B cell (primary cell): ENCODE measurements at regions not wholly inside any gene's neighbourhood (a gene's known extent, or its start where the extent isn't known, plus 50 kb on each side); places are given as distances from the start of the nearest gene placed in this dataset.

Experiments used
- ATAC-seq: fragments of 200-7000 bp; cut with Tn5 transposase; one replicate; pipeline ENCODE4 v1.10.0; 2021; ENCODE audit warnings: low read depth, mild to moderate bottlenecking, moderate number of reproducible peaks, moderate library complexity
- CTCF ChIA-PET: fragments of 350-600 bp; sonication (Branson Sonifier 250); formaldehyde crosslinking; loops from one replicate; lab custom pipeline; 2021; ENCODE audit warnings: antibody characterized with exemption, inconsistent platforms; lab: Charles Lee
- POLR2A ChIA-PET: fragments of 350-600 bp; sonication (Branson Sonifier 250); formaldehyde crosslinking; loops from one replicate; lab custom pipeline; 2021; ENCODE audit warnings: antibody characterized with exemption; lab: Charles Lee
- DNase-seq: peaks from one replicate; pipeline ENCODE4 v3.0.0; 2013
- H2AFZ ChIP-seq: 2 replicates; pipeline ENCODE4 v1.6.1; 2012; ENCODE audit warnings: mild to moderate bottlenecking, low read depth, low read length; ENCODE audit not compliant: insufficient read depth, poor library complexity, severe bottlenecking
- H3K27ac ChIP-seq, 2 donors: 1 replicate in 1 of 2; 2 replicates in 1 of 2; pipeline ENCODE4 v1.5.1; 2012 to 2013; ENCODE audit warnings: low read length in 2 of 2, mild to moderate bottlenecking in 2 of 2, moderate library complexity in 1 of 2
- H3K27me3 ChIP-seq, 4 experiments: fragments of 200-600 bp in 1 of 4; sonication (generic) in 1 of 4; replicated peaks in 1 of 4; 1 replicate in 2 of 4; 2 replicates in 2 of 4; pipeline versions ENCODE4 v1.6.1 to v1.7.0; 2013 to 2016; ENCODE audit warnings: low read length in 3 of 4, mild to moderate bottlenecking in 2 of 4, mixed read lengths in 1 of 4, moderate library complexity in 1 of 4; ENCODE audit not compliant: insufficient read depth in 4 of 4, control insufficient read depth in 3 of 4; ENCODE audit errors: control extremely low read depth in 1 of 4
- H3K36me3 ChIP-seq, 2 experiments: replicated peaks in 1 of 2; 1 replicate in 1 of 2; 2 replicates in 1 of 2; pipeline versions ENCODE4 v1.6.1 to v1.7.1; 2013; ENCODE audit warnings: low read length in 1 of 2; ENCODE audit not compliant: insufficient read depth in 2 of 2, control insufficient read depth in 1 of 2; ENCODE audit errors: control extremely low read depth in 1 of 2, extremely low read depth in 1 of 2
- H3K4me1 ChIP-seq, 2 donors: fragments of 200-600 bp in 1 of 2; sonication (generic) in 1 of 2; 1 replicate in 1 of 2; 2 replicates in 1 of 2; pipeline versions ENCODE4 v1.5.1 to v1.6.1; 2013 to 2017; ENCODE audit warnings: low read length in 2 of 2; ENCODE audit not compliant: control insufficient read depth in 2 of 2, insufficient read depth in 2 of 2
- H3K4me2 ChIP-seq: replicated peaks from 2 replicates; pipeline ENCODE3; 2012; ENCODE audit warnings: mild to moderate bottlenecking, low read depth, low read length; ENCODE audit not compliant: poor library complexity, severe bottlenecking
- H3K4me3 ChIP-seq, 5 experiments: fragments of 200-600 bp in 1 of 5; sonication (generic) in 1 of 5; 1 replicate in 3 of 5; 2 replicates in 2 of 5; pipeline versions ENCODE4 v1.5.1 to v1.7.0; 2011 to 2016; ENCODE audit warnings: low read length in 4 of 5, mild to moderate bottlenecking in 4 of 5, low read depth in 2 of 5, control low read depth in 1 of 5, moderate library complexity in 1 of 5; ENCODE audit not compliant: insufficient read depth in 1 of 5; ENCODE audit errors: control extremely low read depth in 1 of 5, extremely low read depth in 1 of 5
- H3K79me2 ChIP-seq: fragments of 200-600 bp; sonication (generic); one replicate; pipeline ENCODE4 v1.6.0; 2016; ENCODE audit warnings: low read length; ENCODE audit not compliant: control insufficient read depth, insufficient read depth
- H3K9ac ChIP-seq: fragments of 200-600 bp; sonication (generic); 2 replicates; pipeline ENCODE4 v1.6.1; 2017; ENCODE audit warnings: mild to moderate bottlenecking, low read length, moderate library complexity
- H3K9me3 ChIP-seq, 3 donors: one replicate each; pipeline versions ENCODE4 v1.6.1 to v1.7.1; 2013; ENCODE audit warnings: low read length in 2 of 3; ENCODE audit not compliant: control insufficient read depth in 2 of 3, insufficient read depth in 1 of 3; ENCODE audit errors: control extremely low read depth in 1 of 3
- H4K20me1 ChIP-seq: 2 replicates; pipeline ENCODE4 v1.6.0; 2012; ENCODE audit warnings: mild to moderate bottlenecking, low read length; ENCODE audit not compliant: insufficient read depth, control insufficient read depth, poor library complexity, severe bottlenecking
- H3K27ac Mint-ChIP-seq: one replicate; pipeline ENCODE4 v1.8.0; 2021; ENCODE audit warnings: mixed read lengths
- H3K27me3 Mint-ChIP-seq: one replicate; pipeline ENCODE4 v1.8.0; 2021; ENCODE audit warnings: mixed read lengths
- H3K4me1 Mint-ChIP-seq: one replicate; pipeline ENCODE4 v1.8.0; 2021; ENCODE audit warnings: mixed read lengths
- H3K4me3 Mint-ChIP-seq: one replicate; pipeline ENCODE4 v1.8.0; 2021; ENCODE audit warnings: mixed read lengths
- H3K9me3 Mint-ChIP-seq: one replicate; pipeline ENCODE4 v1.8.0; 2022; ENCODE audit warnings: mixed read lengths; ENCODE audit not compliant: insufficient read depth
- EZH2 ChIP-seq: IDR thresholded peaks from 2 replicates; pipeline ENCODE4 v1.6.1; 2012; ENCODE audit warnings: borderline replicate concordance, low read depth, mild to moderate bottlenecking, moderate library complexity, low read length; ENCODE audit not compliant: insufficient read depth, poor library complexity, severe bottlenecking
- WGBS: methylation state at CpG from one replicate; pipeline ENCODE4 v1.1.5; 2013; ENCODE audit warnings: missing lambda C conversion rate; ENCODE audit not compliant: insufficient coverage; 5-methylcytosine and 5-hydroxymethylcytosine counted together
- intact Hi-C: fragments of 100-400 bp; cut with micrococcal nuclease; formaldehyde crosslinking; loops from one replicate; pipeline ENCODE4 v1.10.0; 2022
- TF ChIP-seq, protein P1 (sequence below): fragments of 200-600 bp; IDR thresholded peaks from one replicate; pipeline ENCODE4 v1.8.0; 2022; ENCODE audit warnings: antibody characterized with exemption, mild to moderate bottlenecking

DNA sequence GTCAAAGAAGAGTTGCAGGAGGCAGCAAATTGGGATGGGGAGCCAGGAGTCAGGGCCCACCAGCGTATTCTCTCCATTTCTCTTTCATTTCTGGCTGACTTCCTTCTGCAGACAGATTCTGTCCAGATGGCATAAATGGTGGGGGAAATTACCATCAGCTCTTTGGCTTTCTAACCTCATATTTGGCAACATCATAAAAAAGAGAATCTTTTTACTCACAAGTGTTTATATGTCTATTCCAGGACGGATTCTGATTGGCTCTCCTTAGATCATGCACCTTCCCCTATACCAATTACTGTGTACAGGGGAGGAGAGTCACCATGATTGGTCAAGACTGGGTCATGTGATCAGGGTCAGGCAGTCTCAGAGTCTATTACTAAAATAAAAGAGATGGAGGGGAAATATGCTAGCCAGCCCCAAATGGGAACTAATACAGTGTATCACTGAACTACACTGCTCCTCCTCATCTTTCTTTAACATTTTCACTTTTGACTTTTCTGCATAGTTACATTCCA, 537.1 kb upstream of the EEF2KMT start:
- no peak for ATAC-seq
- Histone ChIP-seq H3K27me3 (no peaks in the 10 kb centered on the region), H3K79me2 (no peaks in the 10 kb centered on the region), H3K4me3 (no peak overlapping the region), H2AFZ (no peak overlapping the region), H4K20me1 (no peaks in the 10 kb centered on the region), H3K36me3 (no peaks in the 10 kb centered on the region), H3K4me1 (no peaks in the 10 kb centered on the region), H3K9me3 (no peaks in the 10 kb centered on the region), H3K27ac (no peak overlapping the region), H3K4me2 (no peak overlapping the region), H3K9ac (no peak overlapping the region)
- POLR2A ChIA-PET, result no interaction called here
- Mint-ChIP-seq H3K9me3 (no peaks in the 10 kb centered on the region), H3K27me3 (no peaks in the 10 kb centered on the region), H3K4me3 (no peak overlapping the region), H3K4me1 (no peaks in the 10 kb centered on the region), H3K27ac (no peak overlapping the region)
- CTCF ChIA-PET, result interaction anchor here (1.2 kb wide), 1 partner anchor 45 kb away, joined by 3 read pairs; no protein-coding TSS in a partner anchor
- no peak for DNase-seq
- intact Hi-C loops, result no loop called here
- no peak for TF ChIP-seq EZH2
- TF ChIP-seq, protein P1, sequence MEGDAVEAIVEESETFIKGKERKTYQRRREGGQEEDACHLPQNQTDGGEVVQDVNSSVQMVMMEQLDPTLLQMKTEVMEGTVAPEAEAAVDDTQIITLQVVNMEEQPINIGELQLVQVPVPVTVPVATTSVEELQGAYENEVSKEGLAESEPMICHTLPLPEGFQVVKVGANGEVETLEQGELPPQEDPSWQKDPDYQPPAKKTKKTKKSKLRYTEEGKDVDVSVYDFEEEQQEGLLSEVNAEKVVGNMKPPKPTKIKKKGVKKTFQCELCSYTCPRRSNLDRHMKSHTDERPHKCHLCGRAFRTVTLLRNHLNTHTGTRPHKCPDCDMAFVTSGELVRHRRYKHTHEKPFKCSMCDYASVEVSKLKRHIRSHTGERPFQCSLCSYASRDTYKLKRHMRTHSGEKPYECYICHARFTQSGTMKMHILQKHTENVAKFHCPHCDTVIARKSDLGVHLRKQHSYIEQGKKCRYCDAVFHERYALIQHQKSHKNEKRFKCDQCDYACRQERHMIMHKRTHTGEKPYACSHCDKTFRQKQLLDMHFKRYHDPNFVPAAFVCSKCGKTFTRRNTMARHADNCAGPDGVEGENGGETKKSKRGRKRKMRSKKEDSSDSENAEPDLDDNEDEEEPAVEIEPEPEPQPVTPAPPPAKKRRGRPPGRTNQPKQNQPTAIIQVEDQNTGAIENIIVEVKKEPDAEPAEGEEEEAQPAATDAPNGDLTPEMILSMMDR, result no peak
- 60% methylated on average over 1 of the region's 2 CpGs for WGBS

DNA sequence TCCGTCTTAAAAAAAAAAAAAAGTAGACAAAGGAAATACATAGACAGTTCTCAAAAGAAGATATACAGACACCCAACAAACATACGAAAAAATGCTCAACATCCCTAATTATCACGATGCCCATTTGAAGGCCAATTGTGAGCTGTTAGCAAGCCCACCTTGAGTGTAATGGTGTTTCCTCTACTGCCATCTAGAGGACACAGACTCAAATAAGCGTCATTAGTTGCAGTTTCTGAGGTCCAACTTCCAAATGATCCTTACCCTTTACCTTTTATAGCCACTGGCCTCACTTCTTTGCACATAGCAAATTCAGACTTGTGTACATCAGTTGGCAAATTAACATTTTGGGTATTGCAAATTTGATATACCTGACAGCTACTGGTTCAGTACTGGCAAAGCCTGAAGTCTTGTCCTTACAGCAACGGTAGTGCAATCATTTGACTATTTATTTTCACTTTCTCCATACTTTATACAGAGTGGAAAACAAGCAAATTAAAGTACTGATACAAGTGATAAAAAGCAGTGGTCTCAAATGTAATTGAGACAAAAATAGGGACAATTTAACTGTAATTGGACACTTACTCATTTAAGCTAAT, 536.3 kb upstream of the EEF2KMT start:
- DNase-seq, result no peak
- H3K4me3 ChIP-seq, result no peak overlapping the region
- ChIA-PET CTCF (interaction anchor here (0.7 to 1.2 kb wide), 2 partner anchors 42 to 46 kb away, joined by 3 read pairs; no protein-coding TSS in a partner anchor), POLR2A (no interaction called here)
- TF ChIP-seq, protein P1, result no peak
- TF ChIP-seq EZH2, result no peak
- Mint-ChIP-seq H3K4me1 (no peaks in the 10 kb centered on the region), H3K4me3 (no peak overlapping the region), H3K27me3 (no peaks in the 10 kb centered on the region), H3K9me3 (no peaks in the 10 kb centered on the region), H3K27ac (no peak overlapping the region)
- no peaks in the 10 kb centered on the region for H4K20me1 ChIP-seq
- intact Hi-C loops, result no loop called here
- H3K9me3 ChIP-seq, result no peaks in the 10 kb centered on the region
- no peak overlapping the region for H3K27ac ChIP-seq
- no peak overlapping the region for H3K9ac ChIP-seq
- no peaks in the 10 kb centered on the region for H3K79me2 ChIP-seq
- no peak overlapping the region for H3K4me2 ChIP-seq
- no peak for ATAC-seq
- H2AFZ ChIP-seq, result no peak overlapping the region
- no peaks in the 10 kb centered on the region for H3K36me3 ChIP-seq
- H3K27me3 ChIP-seq, result no peaks in the 10 kb centered on the region
- no CpG with 5 or more reads among the region's 5 CpGs for WGBS
- no peaks in the 10 kb centered on the region for H3K4me1 ChIP-seq
